Liver (tissue), 8 donors: ENCODE measurements at regions not wholly inside any gene's neighbourhood (a gene's known extent, or its start where the extent isn't known, plus 50 kb on each side); places are given as distances from the start of the nearest gene placed in this dataset.

Source experiments
- DNase-seq: peaks from one replicate; pipeline ENCODE4 v3.0.0-alpha.2; 2017; ENCODE audit warnings: low spot score
- H3K27ac ChIP-seq, 2 donors: one replicate each; pipeline ENCODE4 v1.7.0; 2013; ENCODE audit warnings: inconsistent platforms in 2 of 2, low read length in 2 of 2, control low read depth in 1 of 2, low read depth in 1 of 2, mild to moderate bottlenecking in 1 of 2
- H3K27me3 ChIP-seq, 4 donors: one replicate each; pipeline versions ENCODE4 v1.6.1 to v1.7.0; 2013; ENCODE audit warnings: low read length in 3 of 4, inconsistent platforms in 1 of 4, mild to moderate bottlenecking in 1 of 4, moderate library complexity in 1 of 4; ENCODE audit not compliant: control insufficient read depth in 4 of 4, insufficient read depth in 4 of 4
- H3K36me3 ChIP-seq, 4 donors: one replicate each; pipeline versions ENCODE4 v1.6.1 to v1.7.0; 2013; ENCODE audit warnings: low read length in 3 of 4, mild to moderate bottlenecking in 3 of 4, low read depth in 1 of 4, moderate library complexity in 1 of 4; ENCODE audit not compliant: control insufficient read depth in 4 of 4, insufficient read depth in 3 of 4
- H3K4me1 ChIP-seq, 4 donors: one replicate each; pipeline versions ENCODE4 v1.6.1 to v1.7.0; 2013; ENCODE audit warnings: low read length in 3 of 4, mild to moderate bottlenecking in 3 of 4, moderate library complexity in 1 of 4; ENCODE audit not compliant: control insufficient read depth in 4 of 4, insufficient read depth in 4 of 4
- H3K4me3 ChIP-seq, 3 donors: one replicate each; pipeline versions ENCODE4 v1.6.1 to v1.7.0; 2013; ENCODE audit warnings: low read length in 3 of 3, control low read depth in 1 of 3, low read depth in 1 of 3, mild to moderate bottlenecking in 1 of 3
- H3K9ac ChIP-seq, 2 donors: one replicate each; pipeline ENCODE4 v1.7.0; 2013; ENCODE audit warnings: low read length in 2 of 2, mild to moderate bottlenecking in 2 of 2, moderate library complexity in 2 of 2, control low read depth in 1 of 2, low read depth in 1 of 2
- H3K9me3 ChIP-seq, 4 donors: one replicate each; pipeline versions ENCODE4 v1.6.1 to v1.7.0; 2013; ENCODE audit warnings: low read length in 3 of 4; ENCODE audit not compliant: control insufficient read depth in 4 of 4
- ATF3 ChIP-seq: IDR thresholded peaks from 2 replicates; pipeline ENCODE4 v1.6.1; 2016; ENCODE audit warnings: antibody characterized with exemption
- CTCF ChIP-seq: fragments of 150-350 bp; IDR thresholded peaks from 2 replicates; pipeline ENCODE4 v1.5.1; 2017; ENCODE audit warnings: improper control_type of control experiment, low read depth, low read length; ENCODE audit not compliant: missing input control
- EGR1 ChIP-seq, 2 donors: IDR thresholded peaks; 2 replicates each; pipeline ENCODE4 v1.6.1; 2016 to 2018; ENCODE audit warnings: antibody characterized with exemption in 2 of 2, low read depth in 2 of 2
- FOXA1 ChIP-seq: IDR thresholded peaks from 2 replicates; pipeline ENCODE4 v1.6.1; 2016; ENCODE audit warnings: antibody characterized with exemption
- HNF4A ChIP-seq, 2 donors: conservative IDR thresholded peaks; 2 replicates each; pipeline ENCODE4 v1.6.1; 2016; ENCODE audit warnings: antibody characterized with exemption in 2 of 2, mild to moderate bottlenecking in 2 of 2
- HNF4G ChIP-seq: IDR thresholded peaks from 2 replicates; pipeline ENCODE4 v1.6.1; 2016; ENCODE audit warnings: antibody characterized with exemption
- JUND ChIP-seq, 2 donors: IDR thresholded peaks; 2 replicates each; pipeline ENCODE4 v1.6.1; 2016; ENCODE audit warnings: antibody characterized with exemption in 2 of 2
- NR2F2 ChIP-seq: IDR thresholded peaks from 2 replicates; pipeline ENCODE4 v1.6.1; 2016; ENCODE audit warnings: antibody characterized with exemption
- RAD21 ChIP-seq, 2 donors: IDR thresholded peaks; 2 replicates each; pipeline ENCODE4 v1.6.1; 2016; ENCODE audit warnings: antibody characterized with exemption in 2 of 2, mild to moderate bottlenecking in 2 of 2
- SP1 ChIP-seq: IDR thresholded peaks from 2 replicates; pipeline ENCODE4 v1.6.1; 2018; ENCODE audit warnings: antibody characterized with exemption, mild to moderate bottlenecking
- TAF1 ChIP-seq: conservative IDR thresholded peaks from 2 replicates; pipeline ENCODE4 v1.6.1; 2016; ENCODE audit warnings: antibody characterized with exemption, mild to moderate bottlenecking
- ZBTB33 ChIP-seq: IDR thresholded peaks from 2 replicates; pipeline ENCODE4 v1.6.1; 2016; ENCODE audit warnings: antibody characterized with exemption
- WGBS: extraction: QIAGEN DNeasy Blood & Tissue Kit; methylation state at CpG from one replicate; pipeline ENCODE4 v1.1.7; 2013; 5-methylcytosine and 5-hydroxymethylcytosine counted together
- TF ChIP-seq, protein P1 (sequence below): IDR thresholded peaks from 2 replicates; pipeline ENCODE4 v1.6.1; 2016; ENCODE audit warnings: antibody characterized with exemption
- donor health status: healthy.
- donor health status: healthy.
- donor health status: healthy.
- donor health status: healthy.
- donor health status: healthy.

GRCh38 chr2:64288321-64289193 lies 144.3 kb upstream of the PELI1 start:
- Histone ChIP-seq H3K27ac (no peak overlapping the region), H3K9me3 (no peaks in the 10 kb centered on the region), H3K4me1 (no peaks in the 10 kb centered on the region), H3K27me3 (no peaks in the 10 kb centered on the region), H3K9ac (no peak overlapping the region), H3K36me3 (no peaks in the 10 kb centered on the region), H3K4me3 (no peak overlapping the region)
- TF ChIP-seq EGR1 (IDR thresholded peaks at IDR 0.05; ENCODE audit: low read depth in 2 of 2) (no peak), NR2F2 (peak; percentile 22)
- 81% methylated on average over 13 of the region's 13 CpGs for WGBS
- DNase-seq: no peak

DNA sequence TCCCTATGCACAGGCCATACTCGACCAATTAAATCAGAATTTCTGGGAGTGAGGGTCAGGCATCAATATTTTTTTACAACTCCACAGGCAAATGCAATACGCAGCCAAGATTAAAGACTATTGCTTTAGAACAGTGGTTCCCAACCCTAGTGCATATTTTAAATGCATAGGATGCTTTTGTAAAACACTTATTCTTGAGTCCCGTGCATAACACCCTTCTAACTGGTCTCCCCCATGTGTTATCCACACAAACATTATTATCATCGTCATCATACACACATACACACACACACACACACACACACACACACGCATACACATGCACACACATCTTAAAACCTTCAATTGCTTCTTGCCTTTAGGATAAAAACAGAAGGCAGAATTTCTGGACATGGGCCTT lies 145.0 kb upstream of the PELI1 start:
- no peak for DNase-seq
- no peaks in the 10 kb centered on the region for H3K9me3 ChIP-seq
- H3K9ac ChIP-seq: no peak overlapping the region
- no peaks in the 10 kb centered on the region for H3K36me3 ChIP-seq
- no peak overlapping the region for H3K27ac ChIP-seq
- TF ChIP-seq TAF1 (no peak), CTCF (no peak)
- 80% methylated on average over 5 of the region's 5 CpGs for WGBS
- no peaks in the 10 kb centered on the region for H3K27me3 ChIP-seq
- no peak overlapping the region for H3K4me3 ChIP-seq
- H3K4me1 ChIP-seq: no peaks in the 10 kb centered on the region

DNA sequence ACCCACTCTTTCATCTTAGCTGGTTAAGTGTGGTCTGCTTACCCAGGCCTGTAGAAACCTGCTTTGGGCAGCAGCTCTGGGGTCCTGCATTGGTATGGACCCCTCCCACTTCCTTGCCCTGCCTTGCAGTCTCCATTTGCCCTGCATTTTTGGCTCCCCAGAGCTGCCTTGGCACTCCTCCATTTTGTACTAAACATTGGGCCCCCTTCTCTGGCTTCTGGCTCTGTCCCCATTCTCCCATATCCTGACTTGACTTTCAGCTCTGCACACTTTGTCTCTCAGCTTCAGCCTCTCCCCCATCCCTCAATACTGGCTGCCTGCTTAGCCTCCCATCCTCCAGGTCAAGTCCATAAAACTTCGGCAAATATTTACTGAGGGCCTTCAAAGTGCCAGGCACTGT lies 145.5 kb upstream of the PELI1 start:
- no peak overlapping the region for H3K4me3 ChIP-seq
- TF ChIP-seq ZBTB33: no peak
- no peaks in the 10 kb centered on the region for H3K36me3 ChIP-seq
- H3K27ac ChIP-seq: no peak overlapping the region
- H3K9ac ChIP-seq: no peak overlapping the region
- no peaks in the 10 kb centered on the region for H3K27me3 ChIP-seq
- no peak for DNase-seq
- no peaks in the 10 kb centered on the region for H3K9me3 ChIP-seq
- H3K4me1 ChIP-seq: no peaks in the 10 kb centered on the region
- 79% methylated on average over 1 of the region's 1 CpG for WGBS

DNA sequence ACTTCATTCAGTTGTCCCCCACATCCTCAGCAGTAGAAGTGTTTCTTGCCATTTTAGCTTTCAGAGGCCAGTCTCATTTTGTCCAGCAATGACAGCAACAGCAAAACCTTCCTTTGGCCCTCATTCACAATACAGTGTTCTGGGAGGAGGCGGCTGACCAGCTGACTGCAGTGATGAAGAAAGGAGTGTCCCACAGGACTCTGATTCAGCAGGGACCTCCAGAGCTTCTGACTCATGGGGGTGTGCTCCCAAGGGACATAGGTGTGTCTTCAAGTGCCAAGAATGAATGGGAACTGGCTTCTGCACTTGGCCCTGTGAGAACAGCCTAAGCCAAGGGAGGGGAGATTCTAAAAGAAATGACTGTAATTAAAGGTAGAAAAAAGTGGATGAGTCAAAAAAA lies 147.0 kb upstream of the PELI1 start:
- no peak for TF ChIP-seq FOXA1
- no peak for TF ChIP-seq HNF4A (conservative IDR thresholded peaks at IDR 0.05)
- no peak for TF ChIP-seq SP1
- no peak for TF ChIP-seq JUND (IDR thresholded peaks at IDR 0.05)
- no peak for TF ChIP-seq CTCF
- TF ChIP-seq HNF4G: no peak
- TF ChIP-seq RAD21 (IDR thresholded peaks at IDR 0.05): no peak
- TF ChIP-seq, protein P1, sequence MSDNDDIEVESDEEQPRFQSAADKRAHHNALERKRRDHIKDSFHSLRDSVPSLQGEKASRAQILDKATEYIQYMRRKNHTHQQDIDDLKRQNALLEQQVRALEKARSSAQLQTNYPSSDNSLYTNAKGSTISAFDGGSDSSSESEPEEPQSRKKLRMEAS: no peak
- TF ChIP-seq ATF3: no peak
- Histone ChIP-seq H3K9me3 (no peaks in the 10 kb centered on the region), H3K4me3 (no peak overlapping the region), H3K4me1 (no peaks in the 10 kb centered on the region), H3K9ac (no peak overlapping the region), H3K27me3 (no peaks in the 10 kb centered on the region), H3K36me3 (no peaks in the 10 kb centered on the region), H3K27ac (no peak overlapping the region)
- DNase-seq: no peak
- WGBS: 100% methylated on average over 1 of the region's 1 CpG
